Fibroblast of lung (primary cell): ENCODE measurements at regions not wholly inside any gene's neighbourhood (a gene's known extent, or its start where the extent isn't known, plus 50 kb on each side); places are given as distances from the start of the nearest gene placed in this dataset.
"Not testable (repeated sequence)": the region's sequence is repeated elsewhere in the genome, so short reads cannot be mapped to it uniquely, and the experiment has no call there.

Experiments used
- DNase-seq, 2 donors: peaks; one replicate each; pipeline versions ENCODE4 v3.0.0 to v3.0.0-alpha.2; 2010; ENCODE audit warnings: low read depth in 2 of 2
- H2AFZ ChIP-seq: 2 replicates; pipeline ENCODE4 v1.5.1; 2012; ENCODE audit warnings: low read length, control low read depth, inconsistent platforms
- H3K27ac ChIP-seq: 2 replicates; pipeline ENCODE4 v1.5.1; 2011; ENCODE audit warnings: low read length, control low read depth; ENCODE audit not compliant: insufficient read depth
- H3K27me3 ChIP-seq: 2 replicates; pipeline ENCODE4 v1.5.1; 2011; ENCODE audit warnings: mild to moderate bottlenecking, low read length; ENCODE audit not compliant: control insufficient read depth, insufficient read depth
- H3K36me3 ChIP-seq: 2 replicates; pipeline ENCODE4 v1.5.1; 2011; ENCODE audit warnings: low read length; ENCODE audit not compliant: control insufficient read depth, insufficient read depth
- H3K4me1 ChIP-seq: 2 replicates; pipeline ENCODE4 v1.5.1; 2011; ENCODE audit warnings: low read length; ENCODE audit not compliant: control insufficient read depth, insufficient read depth; ENCODE audit errors: extremely low read depth
- H3K4me2 ChIP-seq: 2 replicates; pipeline ENCODE4 v1.5.1; 2011; ENCODE audit warnings: low read length, control low read depth; ENCODE audit not compliant: insufficient read depth; ENCODE audit errors: extremely low read depth
- H3K4me3 ChIP-seq, 4 experiments: fragments of 200-600 bp in 1 of 4; sonication (generic) in 1 of 4; replicated peaks in 1 of 4; 2 replicates each; pipeline ENCODE4 v1.5.1; 2011 to 2016; ENCODE audit warnings: low read length in 4 of 4, low read depth in 3 of 4, mild to moderate bottlenecking in 3 of 4, control low read depth in 2 of 4, inconsistent platforms in 1 of 4, mixed read lengths in 1 of 4; ENCODE audit not compliant: insufficient read depth in 1 of 4; ENCODE audit errors: control extremely low read depth in 1 of 4
- H3K79me2 ChIP-seq: 2 replicates; pipeline ENCODE4 v1.5.1; 2012; ENCODE audit warnings: mild to moderate bottlenecking, low read length, inconsistent platforms; ENCODE audit not compliant: control insufficient read depth, insufficient read depth
- H3K9ac ChIP-seq: 2 replicates; pipeline ENCODE4 v1.5.1; 2011; ENCODE audit warnings: mild to moderate bottlenecking, low read length, control low read depth; ENCODE audit not compliant: insufficient read depth
- H3K9me3 ChIP-seq: 2 replicates; pipeline ENCODE4 v1.5.1; 2012; ENCODE audit warnings: low read depth, low read length; ENCODE audit not compliant: control insufficient read depth, insufficient read depth
- H4K20me1 ChIP-seq: 2 replicates; pipeline ENCODE4 v1.5.1; 2011; ENCODE audit warnings: low read length; ENCODE audit not compliant: control insufficient read depth, insufficient read depth; ENCODE audit errors: extremely low read depth

DNA sequence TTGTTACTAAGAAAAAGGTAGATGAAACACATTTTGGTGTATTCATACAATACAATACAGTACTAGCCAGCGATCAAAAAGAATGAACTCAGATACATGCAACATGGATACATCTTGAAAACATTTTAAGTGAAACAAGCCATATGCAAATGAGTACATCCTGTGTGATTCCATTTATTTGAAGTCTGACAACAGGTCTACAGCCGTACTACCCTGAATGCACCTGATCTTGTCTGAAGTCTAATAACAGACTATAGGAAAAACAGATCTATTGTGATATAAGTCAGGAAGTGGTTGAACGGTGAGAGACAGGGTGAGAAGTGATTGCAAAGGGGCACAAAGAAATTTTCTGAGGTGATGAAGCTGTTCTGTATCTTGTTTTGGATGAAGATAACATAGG lies 146.9 kb downstream of the NBPF8 start:
- H3K27ac ChIP-seq, H3K79me2 ChIP-seq, H3K9ac ChIP-seq, H4K20me1 ChIP-seq, H3K4me3 ChIP-seq, H3K27me3 ChIP-seq, H3K36me3 ChIP-seq, H3K4me1 ChIP-seq, H3K4me2 ChIP-seq, H2AFZ ChIP-seq, H3K9me3 ChIP-seq, DNase-seq: not testable (repeated sequence)

DNA sequence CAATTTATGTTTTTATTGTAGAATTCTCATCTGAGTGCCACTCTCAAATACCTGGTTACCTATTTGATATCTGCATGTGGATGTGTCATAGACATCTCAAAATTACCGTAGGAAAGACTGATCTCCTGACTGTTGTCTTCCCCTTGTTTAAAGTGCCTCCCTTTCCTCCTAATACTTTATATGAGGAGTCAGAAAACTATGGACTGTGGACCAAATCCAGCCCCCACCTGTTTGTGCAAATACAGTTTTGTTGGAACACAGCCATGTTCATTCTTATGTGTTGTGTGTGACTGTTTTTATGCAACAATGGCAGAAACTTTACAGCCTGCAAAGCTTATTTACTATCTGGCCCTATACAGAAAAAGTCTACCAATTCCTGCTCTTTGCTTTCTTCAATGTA lies 150.6 kb downstream of the NBPF8 start:
- not testable (repeated sequence) for H3K27ac ChIP-seq, H4K20me1 ChIP-seq, H3K9ac ChIP-seq, H3K4me2 ChIP-seq, DNase-seq, H3K36me3 ChIP-seq, H3K4me3 ChIP-seq, H3K4me1 ChIP-seq, H3K79me2 ChIP-seq, H2AFZ ChIP-seq, H3K9me3 ChIP-seq, H3K27me3 ChIP-seq

DNA sequence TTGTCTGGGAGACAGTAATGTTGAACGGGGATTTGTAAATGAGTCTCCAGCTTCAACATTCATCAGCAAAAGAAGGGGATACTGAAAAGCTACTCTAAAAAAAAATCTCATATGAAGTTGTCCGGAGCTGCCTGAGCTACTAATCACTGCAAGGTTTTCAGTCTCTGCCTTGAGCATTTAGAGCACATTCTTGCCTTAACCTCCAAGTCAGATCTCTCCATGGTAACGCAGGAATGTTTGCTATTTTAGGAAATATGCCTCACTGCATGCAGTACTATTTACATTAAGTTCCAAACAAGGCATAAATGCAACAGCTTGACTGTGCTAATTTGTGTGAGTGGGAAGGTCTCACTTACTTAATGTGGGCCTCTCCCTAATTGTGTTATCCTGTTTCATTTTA lies 152.8 kb downstream of the NBPF8 start:
- not testable (repeated sequence) for H2AFZ ChIP-seq, H3K36me3 ChIP-seq, H3K4me2 ChIP-seq, H3K9me3 ChIP-seq, H4K20me1 ChIP-seq, H3K9ac ChIP-seq, H3K4me1 ChIP-seq, H3K27me3 ChIP-seq, H3K4me3 ChIP-seq, DNase-seq, H3K79me2 ChIP-seq
- H3K27ac ChIP-seq: peak overlapping the region; percentile 23

DNA sequence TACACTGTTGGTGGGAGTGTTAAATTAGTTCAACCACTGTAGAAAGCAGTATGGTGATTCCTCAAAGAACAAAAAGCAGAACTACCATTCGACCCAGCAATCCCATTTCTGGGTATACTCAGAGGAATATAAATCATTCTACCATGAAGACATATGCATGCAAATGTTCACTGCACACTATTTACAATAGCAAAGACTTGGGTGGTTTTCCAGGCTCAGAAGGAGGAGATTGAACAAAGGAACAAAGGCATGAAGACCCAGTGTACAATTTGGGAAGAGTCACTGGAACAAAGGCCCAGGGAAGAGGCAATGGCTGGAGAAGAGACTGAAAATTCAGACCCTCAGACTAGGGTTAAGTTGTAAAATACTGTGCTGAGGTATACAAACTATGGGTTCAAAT lies 148.5 kb upstream of the NBPF26 start:
- not testable (repeated sequence) for DNase-seq, H3K27ac ChIP-seq, H3K4me2 ChIP-seq, H2AFZ ChIP-seq, H3K4me3 ChIP-seq, H3K79me2 ChIP-seq, H3K27me3 ChIP-seq, H3K9ac ChIP-seq, H3K9me3 ChIP-seq, H4K20me1 ChIP-seq, H3K4me1 ChIP-seq, H3K36me3 ChIP-seq

DNA sequence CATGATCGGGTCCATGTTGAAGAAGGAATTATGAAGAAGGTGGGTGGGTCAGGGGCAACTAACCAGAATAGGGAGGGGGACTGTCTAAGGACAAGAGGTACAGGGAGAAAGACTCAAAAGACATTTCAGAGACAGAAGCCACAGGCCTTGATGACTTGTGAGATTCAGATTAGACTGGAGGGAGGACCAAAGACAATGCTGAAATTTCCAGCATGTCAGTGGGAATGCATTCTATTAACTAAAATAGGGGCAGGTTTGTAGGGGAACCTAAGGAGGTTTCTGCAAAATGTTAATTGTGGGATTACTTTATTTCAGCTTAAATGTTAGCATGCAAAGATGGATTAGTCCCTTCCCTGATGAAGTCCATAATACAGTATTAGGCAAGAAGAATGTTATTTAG lies 141.6 kb upstream of the NBPF26 start:
- not testable (repeated sequence) for H3K4me3 ChIP-seq, H3K4me2 ChIP-seq, H3K9ac ChIP-seq, H3K79me2 ChIP-seq, H2AFZ ChIP-seq, H3K27me3 ChIP-seq, H3K27ac ChIP-seq, DNase-seq, H3K4me1 ChIP-seq, H4K20me1 ChIP-seq, H3K36me3 ChIP-seq, H3K9me3 ChIP-seq

DNA sequence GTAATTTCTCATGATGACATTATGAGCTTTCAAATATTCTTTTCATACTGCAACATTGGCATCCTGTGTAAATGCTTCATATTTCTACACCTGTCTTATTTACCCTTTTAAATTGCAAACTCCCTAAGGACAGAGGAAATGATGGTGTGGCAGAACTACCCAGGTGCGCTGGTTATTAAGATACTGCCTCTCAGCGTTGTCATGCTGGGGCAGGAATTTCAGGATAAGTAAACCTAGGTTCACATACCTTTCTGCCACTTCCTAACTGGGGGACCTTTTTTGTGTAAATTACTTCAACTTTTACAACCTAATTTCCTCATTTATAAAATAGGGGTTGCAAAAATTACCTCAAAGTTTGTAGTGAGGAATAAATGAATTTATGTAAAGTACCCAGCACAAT lies 137.7 kb upstream of the NBPF26 start:
- not testable (repeated sequence) for H3K79me2 ChIP-seq, DNase-seq, H3K4me3 ChIP-seq, H3K4me1 ChIP-seq, H3K9me3 ChIP-seq, H3K27ac ChIP-seq, H3K4me2 ChIP-seq, H3K27me3 ChIP-seq, H4K20me1 ChIP-seq, H3K36me3 ChIP-seq, H2AFZ ChIP-seq, H3K9ac ChIP-seq

DNA sequence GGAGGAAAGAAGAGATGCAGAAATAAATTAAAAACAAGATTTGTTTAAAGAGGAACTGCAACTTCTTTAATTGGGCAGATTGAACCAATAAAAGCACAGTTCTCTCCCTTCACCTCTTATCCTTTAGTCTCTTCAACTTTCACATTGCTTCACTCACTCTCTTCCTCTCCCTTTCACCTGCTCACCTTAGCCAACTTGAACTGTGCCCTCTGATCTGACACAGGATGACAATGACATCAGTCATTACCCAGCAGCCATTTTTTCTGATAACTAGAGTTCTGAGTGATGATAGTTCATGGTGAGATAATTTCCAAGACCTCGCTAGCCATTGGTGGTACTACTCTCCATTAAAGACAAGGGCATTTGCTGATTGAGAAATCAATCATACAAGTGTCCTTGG lies 134.9 kb upstream of the NBPF26 start:
- not testable (repeated sequence) for H3K27me3 ChIP-seq, H3K9ac ChIP-seq, H3K9me3 ChIP-seq, H3K36me3 ChIP-seq, H3K4me3 ChIP-seq, H4K20me1 ChIP-seq, H3K27ac ChIP-seq, H3K4me2 ChIP-seq, H3K4me1 ChIP-seq, H2AFZ ChIP-seq, DNase-seq, H3K79me2 ChIP-seq
